Neural cell (in vitro differentiated cells): ENCODE measurements at regions not wholly inside any gene's neighbourhood (a gene's known extent, or its start where the extent isn't known, plus 50 kb on each side); places are given as distances from the start of the nearest gene placed in this dataset.
"Not testable (repeated sequence)": the region's sequence is repeated elsewhere in the genome, so short reads cannot be mapped to it uniquely, and the experiment has no call there.

Source experiments
- CTCF ChIP-seq: fragments of 450-650 bp; IDR thresholded peaks from 2 replicates; pipeline ENCODE4 v1.5.1; 2014; ENCODE audit warnings: antibody characterized with exemption, mild to moderate bottlenecking, moderate library complexity; ENCODE audit not compliant: poor library complexity, severe bottlenecking
- EP300 ChIP-seq: fragments of 450-650 bp; conservative IDR thresholded peaks from 2 replicates; pipeline ENCODE4 v1.6.1; 2014; ENCODE audit warnings: antibody characterized with exemption, mild to moderate bottlenecking, moderate library complexity; ENCODE audit not compliant: poor library complexity, severe bottlenecking
- EZH2 ChIP-seq: fragments of 200-600, 300-800 bp; shearing (Covaris generic), sonication (generic); IDR thresholded peaks from 2 replicates; pipeline ENCODE4 v1.6.1; 2014; ENCODE audit warnings: antibody characterized with exemption, low read length, borderline replicate concordance, mild to moderate bottlenecking; ENCODE audit not compliant: insufficient read depth, poor library complexity, severe bottlenecking
- MXI1 ChIP-seq: fragments of 450-650 bp; conservative IDR thresholded peaks from 2 replicates; pipeline ENCODE4 v1.6.1; 2014; ENCODE audit warnings: antibody characterized with exemption, mild to moderate bottlenecking; ENCODE audit not compliant: poor library complexity, severe bottlenecking
- POLR2AphosphoS5 ChIP-seq: IDR thresholded peaks from 2 replicates; pipeline ENCODE4 v1.6.1; 2012
- RAD21 ChIP-seq: fragments of 450-650 bp; conservative IDR thresholded peaks from 2 replicates; pipeline ENCODE4 v1.6.1; 2014; ENCODE audit warnings: antibody characterized with exemption, mild to moderate bottlenecking, moderate library complexity
- REST ChIP-seq: IDR thresholded peaks from 2 replicates; pipeline ENCODE4 v1.6.1; 2012; ENCODE audit warnings: borderline replicate concordance
- SMC3 ChIP-seq: fragments of 450-650 bp; conservative IDR thresholded peaks from 2 replicates; pipeline ENCODE4 v1.6.1; 2014; ENCODE audit warnings: antibody characterized with exemption, mild to moderate bottlenecking, moderate library complexity; ENCODE audit not compliant: poor library complexity
- TAF1 ChIP-seq: IDR thresholded peaks from 2 replicates; pipeline ENCODE4 v1.6.1; 2012; ENCODE audit warnings: low read depth

- not testable (repeated sequence) for TF ChIP-seq CTCF, TAF1, POLR2AphosphoS5, EZH2, RAD21, SMC3, MXI1, REST, EP300
Observed at GRCh38 chr9:81830431-81830830, 97.8 kb upstream of the SPATA31D4 start.
